ENCODE measurements at regions not wholly inside any gene's neighbourhood (a gene's known extent, or its start where the extent isn't known, plus 50 kb on each side); places are given as distances from the start of the nearest gene placed in this dataset.

- H3K9me3 Mint-ChIP-seq (ENCODE audit: low read depth): no peaks in the 10 kb centered on the region
- ATAC-seq (no peak), DNase-seq (no peak)
- no peaks in the 10 kb centered on the region for H3K36me3 Mint-ChIP-seq (ENCODE audit: low read depth)
- no peak overlapping the region for H3K27ac Mint-ChIP-seq
- peaks cover 4% of the 10 kb centered on the region for H3K27me3 Mint-ChIP-seq
- intact Hi-C loops (cut with DNase I, micrococcal nuclease): no loop called here
- CTCF ChIA-PET: interaction anchor here (1.0 kb wide), 1 partner anchor 24 kb away, joined by 3 read pairs; no protein-coding TSS in a partner anchor
- no peak overlapping the region for H3K4me3 Mint-ChIP-seq
- H3K4me1 Mint-ChIP-seq: no peaks in the 10 kb centered on the region
- POLR2A ChIA-PET: interaction anchor here (0.6 kb wide), 1 partner anchor 295 kb away, joined by 3 read pairs; no protein-coding TSS in a partner anchor
These were observed 95.2 kb upstream of the TMCC3 start for GRCh38 chr12:94745562-94745961.

- H3K36me3 Mint-ChIP-seq (ENCODE audit: low read depth): no peaks in the 10 kb centered on the region
- CTCF ChIA-PET: interaction anchor here (0.7 kb wide), 1 partner anchor 976 kb away, joined by 3 read pairs; no protein-coding TSS in a partner anchor
- H3K4me1 Mint-ChIP-seq: no peaks in the 10 kb centered on the region
- H3K9me3 Mint-ChIP-seq (ENCODE audit: low read depth): no peaks in the 10 kb centered on the region
- POLR2A ChIA-PET: no interaction called here
- H3K27me3 Mint-ChIP-seq: peaks cover 9% of the 10 kb centered on the region
- ATAC-seq (peak; percentile 39), DNase-seq (peak; percentile 10)
- intact Hi-C loops (cut with DNase I, micrococcal nuclease): no loop called here
- H3K4me3 Mint-ChIP-seq: no peak overlapping the region
- no peak overlapping the region for H3K27ac Mint-ChIP-seq
These were observed 92.8 kb upstream of the TMCC3 start for GRCh38 chr12:94743174-94743573.

GRCh38 chr12:94740601-94741362, 90.4 kb upstream of the TMCC3 start:
- no peak overlapping the region for H3K4me3 Mint-ChIP-seq

GRCh38 chr12:94736820-94737219, 86.5 kb upstream of the TMCC3 start:
- Mint-ChIP-seq H3K9me3 (ENCODE audit: low read depth) (no peaks in the 10 kb centered on the region), H3K27me3 (peaks cover 12% of the 10 kb centered on the region), H3K4me1 (no peaks in the 10 kb centered on the region), H3K36me3 (ENCODE audit: low read depth) (no peaks in the 10 kb centered on the region), H3K27ac (no peak overlapping the region), H3K4me3 (no peak overlapping the region)
- DNase-seq: no peak
- ATAC-seq: no peak
- CTCF ChIA-PET: no interaction called here
- intact Hi-C loops (cut with DNase I, micrococcal nuclease): no loop called here
- POLR2A ChIA-PET: no interaction called here

More at GRCh38 chr12:94740601-94741362, 90.4 kb upstream of the TMCC3 start:
- DNase-seq (no peak), ATAC-seq (no peak)
- H3K27ac Mint-ChIP-seq: no peak overlapping the region
- no peaks in the 10 kb centered on the region for H3K9me3 Mint-ChIP-seq (ENCODE audit: low read depth)
- POLR2A ChIA-PET: no interaction called here
- intact Hi-C loops (cut with DNase I, micrococcal nuclease): no loop called here
- H3K36me3 Mint-ChIP-seq (ENCODE audit: low read depth): no peaks in the 10 kb centered on the region
- CTCF ChIA-PET: no interaction called here
- no peaks in the 10 kb centered on the region for H3K4me1 Mint-ChIP-seq
- peaks cover 9% of the 10 kb centered on the region for H3K27me3 Mint-ChIP-seq

GRCh38 chr12:94736004-94736403, 85.6 kb upstream of the TMCC3 start:
- no peaks in the 10 kb centered on the region for H3K9me3 Mint-ChIP-seq (ENCODE audit: low read depth)
- CTCF ChIA-PET: no interaction called here
- intact Hi-C loops (cut with DNase I, micrococcal nuclease): no loop called here
- POLR2A ChIA-PET: no interaction called here
- no peaks in the 10 kb centered on the region for H3K4me1 Mint-ChIP-seq
- no peak overlapping the region for H3K27ac Mint-ChIP-seq
- no peak overlapping the region for H3K4me3 Mint-ChIP-seq
- H3K36me3 Mint-ChIP-seq (ENCODE audit: low read depth): no peaks in the 10 kb centered on the region
- peaks cover 12% of the 10 kb centered on the region for H3K27me3 Mint-ChIP-seq
- no peak for DNase-seq
- no peak for ATAC-seq

- intact Hi-C loops (cut with DNase I, micrococcal nuclease): no loop called here
- no peaks in the 10 kb centered on the region for H3K36me3 Mint-ChIP-seq (ENCODE audit: low read depth)
These were observed 83.4 kb upstream of the TMCC3 start for GRCh38 chr12:94733727-94734126.

GRCh38 chr12:94732367-94732990, 82.1 kb upstream of the TMCC3 start:
- ChIA-PET CTCF (no interaction called here), POLR2A (interaction anchor here (0.6 kb wide), 1 partner anchor 245 kb away, joined by 3 read pairs; no protein-coding TSS in a partner anchor)
- intact Hi-C loops (cut with DNase I, micrococcal nuclease): no loop called here
- no peak for DNase-seq
- no peak for ATAC-seq
- Mint-ChIP-seq H3K27me3 (peaks cover 9% of the 10 kb centered on the region), H3K27ac (no peak overlapping the region), H3K9me3 (ENCODE audit: low read depth) (peaks cover 2% of the 10 kb centered on the region), H3K4me1 (no peaks in the 10 kb centered on the region), H3K36me3 (ENCODE audit: low read depth) (no peaks in the 10 kb centered on the region), H3K4me3 (no peak overlapping the region)

More at GRCh38 chr12:94733727-94734126, 83.4 kb upstream of the TMCC3 start:
- no peak overlapping the region for H3K27ac Mint-ChIP-seq
- DNase-seq (no peak), ATAC-seq (no peak)
- ChIA-PET POLR2A (no interaction called here), CTCF (interaction anchor here (0.7 kb wide), 2 partner anchors 111 to 211 kb away, joined by 3 to 5 read pairs; no protein-coding TSS in a partner anchor)
- no peaks in the 10 kb centered on the region for H3K4me1 Mint-ChIP-seq
- peaks cover 6% of the 10 kb centered on the region for H3K27me3 Mint-ChIP-seq
- no peak overlapping the region for H3K4me3 Mint-ChIP-seq
- H3K9me3 Mint-ChIP-seq (ENCODE audit: low read depth): peaks cover 2% of the 10 kb centered on the region

- Mint-ChIP-seq H3K27ac (no peak overlapping the region), H3K4me3 (no peak overlapping the region), H3K9me3 (ENCODE audit: low read depth) (peaks cover 2% of the 10 kb centered on the region), H3K36me3 (ENCODE audit: low read depth) (no peaks in the 10 kb centered on the region), H3K27me3 (peaks cover 8% of the 10 kb centered on the region), H3K4me1 (no peaks in the 10 kb centered on the region)
- ATAC-seq (no peak), DNase-seq (no peak)
- ChIA-PET POLR2A (no interaction called here), CTCF (no interaction called here)
- intact Hi-C loops (cut with DNase I, micrococcal nuclease): no loop called here
These were observed 81.5 kb upstream of the TMCC3 start for GRCh38 chr12:94731733-94732360.

GRCh38 chr12:94730847-94731246, 80.5 kb upstream of the TMCC3 start:
- CTCF ChIA-PET: no interaction called here
- ATAC-seq: no peak
- Mint-ChIP-seq H3K27me3 (peaks cover 8% of the 10 kb centered on the region), H3K4me3 (no peak overlapping the region), H3K9me3 (ENCODE audit: low read depth) (peaks cover 2% of the 10 kb centered on the region), H3K36me3 (ENCODE audit: low read depth) (no peaks in the 10 kb centered on the region), H3K4me1 (no peaks in the 10 kb centered on the region), H3K27ac (no peak overlapping the region)
- POLR2A ChIA-PET: no interaction called here
- intact Hi-C loops (cut with DNase I, micrococcal nuclease): no loop called here
- no peak for DNase-seq

GRCh38 chr12:94726236-94726835, 76.0 kb upstream of the TMCC3 start:
- intact Hi-C loops (cut with DNase I, micrococcal nuclease): no loop called here
- DNase-seq (no peak), ATAC-seq (no peak)
- ChIA-PET CTCF (no interaction called here), POLR2A (no interaction called here)
- Mint-ChIP-seq H3K4me3 (no peak overlapping the region), H3K9me3 (ENCODE audit: low read depth) (peaks cover 2% of the 10 kb centered on the region), H3K27ac (no peak overlapping the region), H3K4me1 (no peaks in the 10 kb centered on the region), H3K27me3 (peaks cover 5% of the 10 kb centered on the region), H3K36me3 (ENCODE audit: low read depth) (no peaks in the 10 kb centered on the region)

- DNase-seq: no peak
These were observed 75.2 kb upstream of the TMCC3 start for GRCh38 chr12:94725375-94726168.

More at GRCh38 chr12:94725375-94726168, 75.2 kb upstream of the TMCC3 start:
- Mint-ChIP-seq H3K9me3 (ENCODE audit: low read depth) (peaks cover 2% of the 10 kb centered on the region), H3K27ac (no peak overlapping the region), H3K4me3 (no peak overlapping the region), H3K27me3 (peaks cover 5% of the 10 kb centered on the region), H3K36me3 (ENCODE audit: low read depth) (no peaks in the 10 kb centered on the region), H3K4me1 (no peaks in the 10 kb centered on the region)
- ChIA-PET CTCF (interaction anchor here (1.0 kb wide), 1 partner anchor 13 kb away, joined by 3 read pairs; no protein-coding TSS in a partner anchor), POLR2A (no interaction called here)
- intact Hi-C loops (cut with DNase I, micrococcal nuclease): no loop called here
- ATAC-seq: no peak
